SK-N-SH (cell line): ENCODE measurements at regions not wholly inside any gene's neighbourhood (a gene's known extent, or its start where the extent isn't known, plus 50 kb on each side); places are given as distances from the start of the nearest gene placed in this dataset.
"Not testable (repeated sequence)": the region's sequence is repeated elsewhere in the genome, so short reads cannot be mapped to it uniquely, and the experiment has no call there.

Source experiments
- EP300 ChIP-seq, 2 experiments: IDR thresholded peaks; 2 replicates each; pipeline versions ENCODE4 v1.4.0 to v1.6.1; 2012; ENCODE audit warnings: borderline replicate concordance in 1 of 2, low read depth in 1 of 2, low read length in 1 of 2
- FOXJ3 ChIP-seq: sonication (generic); formaldehyde crosslinking; IDR thresholded peaks from 2 replicates; pipeline ENCODE4 v1.5.1; 2020; ENCODE audit warnings: mild to moderate bottlenecking, missing genetic modification reagents
- GABPA ChIP-seq: IDR thresholded peaks from 2 replicates; pipeline ENCODE4 v1.4.0; 2012; ENCODE audit warnings: low read depth, mild to moderate bottlenecking
- MAX ChIP-seq: IDR thresholded peaks from 2 replicates; pipeline ENCODE4 v1.4.0; 2012; ENCODE audit warnings: low read depth
- MXI1 ChIP-seq: IDR thresholded peaks from 2 replicates; pipeline ENCODE4 v1.6.1; 2012; ENCODE audit warnings: mild to moderate bottlenecking, low read depth, low read length, improper control_type of control experiment
- POLR2AphosphoS5 ChIP-seq: IDR thresholded peaks from 2 replicates; pipeline ENCODE4 v1.6.1; 2012; ENCODE audit warnings: low read depth, low read length
- TF ChIP-seq, protein P1 (sequence below): fragments of 200-600 bp; sonication (generic); IDR thresholded peaks from 2 replicates; pipeline ENCODE4 v1.6.1; 2017; ENCODE audit warnings: antibody characterized with exemption, mild to moderate bottlenecking, moderate library complexity
- TF ChIP-seq, protein P2 (sequence below): fragments of 150-350 bp; IDR thresholded peaks from 2 replicates; pipeline ENCODE4 v1.6.1; 2017; ENCODE audit warnings: antibody characterized with exemption, low read length, low read depth, borderline replicate concordance

- TF ChIP-seq, protein P1, sequence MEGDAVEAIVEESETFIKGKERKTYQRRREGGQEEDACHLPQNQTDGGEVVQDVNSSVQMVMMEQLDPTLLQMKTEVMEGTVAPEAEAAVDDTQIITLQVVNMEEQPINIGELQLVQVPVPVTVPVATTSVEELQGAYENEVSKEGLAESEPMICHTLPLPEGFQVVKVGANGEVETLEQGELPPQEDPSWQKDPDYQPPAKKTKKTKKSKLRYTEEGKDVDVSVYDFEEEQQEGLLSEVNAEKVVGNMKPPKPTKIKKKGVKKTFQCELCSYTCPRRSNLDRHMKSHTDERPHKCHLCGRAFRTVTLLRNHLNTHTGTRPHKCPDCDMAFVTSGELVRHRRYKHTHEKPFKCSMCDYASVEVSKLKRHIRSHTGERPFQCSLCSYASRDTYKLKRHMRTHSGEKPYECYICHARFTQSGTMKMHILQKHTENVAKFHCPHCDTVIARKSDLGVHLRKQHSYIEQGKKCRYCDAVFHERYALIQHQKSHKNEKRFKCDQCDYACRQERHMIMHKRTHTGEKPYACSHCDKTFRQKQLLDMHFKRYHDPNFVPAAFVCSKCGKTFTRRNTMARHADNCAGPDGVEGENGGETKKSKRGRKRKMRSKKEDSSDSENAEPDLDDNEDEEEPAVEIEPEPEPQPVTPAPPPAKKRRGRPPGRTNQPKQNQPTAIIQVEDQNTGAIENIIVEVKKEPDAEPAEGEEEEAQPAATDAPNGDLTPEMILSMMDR: not testable (repeated sequence)
- TF ChIP-seq EP300 (IDR thresholded peaks at IDR 0.05; ENCODE audit: borderline replicate concordance in 1 of 2, low read depth in 1 of 2, low read length in 1 of 2); MXI1; POLR2AphosphoS5; GABPA; FOXJ3 (CRISPR knock-in tag); MAX: not testable (repeated sequence)
- TF ChIP-seq, protein P2, sequence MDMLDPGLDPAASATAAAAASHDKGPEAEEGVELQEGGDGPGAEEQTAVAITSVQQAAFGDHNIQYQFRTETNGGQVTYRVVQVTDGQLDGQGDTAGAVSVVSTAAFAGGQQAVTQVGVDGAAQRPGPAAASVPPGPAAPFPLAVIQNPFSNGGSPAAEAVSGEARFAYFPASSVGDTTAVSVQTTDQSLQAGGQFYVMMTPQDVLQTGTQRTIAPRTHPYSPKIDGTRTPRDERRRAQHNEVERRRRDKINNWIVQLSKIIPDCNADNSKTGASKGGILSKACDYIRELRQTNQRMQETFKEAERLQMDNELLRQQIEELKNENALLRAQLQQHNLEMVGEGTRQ: not testable (repeated sequence)
Measured at GRCh38 chr4:188796600-188796999, 657.4 kb downstream of the TRIML1 start.
